Ascending aorta (tissue), 2 donors: ENCODE measurements at regions not wholly inside any gene's neighbourhood (a gene's known extent, or its start where the extent isn't known, plus 50 kb on each side); places are given as distances from the start of the nearest gene placed in this dataset.

Experiments used
- DNase-seq, 2 donors: peaks; one replicate each; pipeline ENCODE4 v3.0.0-alpha.2; 2019; ENCODE audit warnings: low spot score in 2 of 2
- H3K27ac ChIP-seq, 2 donors: fragments of 200-600 bp; sonication (generic); one replicate each; pipeline ENCODE4 v1.5.1; 2016 to 2017; ENCODE audit warnings: mild to moderate bottlenecking in 1 of 2
- H3K27me3 ChIP-seq: fragments of 200-600 bp; sonication (generic); one replicate; pipeline ENCODE4 v1.5.1; 2017
- H3K36me3 ChIP-seq, 2 donors: fragments of 200-600 bp; sonication (generic); one replicate each; pipeline ENCODE4 v1.5.1; 2016
- H3K4me1 ChIP-seq, 2 donors: fragments of 200-600 bp; sonication (generic); one replicate each; pipeline ENCODE4 v1.5.1; 2016 to 2017; ENCODE audit warnings: mild to moderate bottlenecking in 1 of 2
- H3K4me3 ChIP-seq, 2 donors: fragments of 200-600 bp; sonication (generic); one replicate each; pipeline ENCODE4 v1.5.1; 2016 to 2017; ENCODE audit warnings: mild to moderate bottlenecking in 1 of 2
- H3K9me3 ChIP-seq, 2 donors: fragments of 200-600 bp; sonication (generic); one replicate each; pipeline ENCODE4 v1.5.1; 2016
- CTCF ChIP-seq, 3 experiments: fragments of 200-600 bp in 2 of 3; fragments of 450-650 bp in 1 of 3; sonication (generic) in 2 of 3; IDR thresholded peaks; one replicate each; pipeline ENCODE4 v1.5.1; 2016 to 2019; ENCODE audit warnings: antibody characterized with exemption in 3 of 3, mild to moderate bottlenecking in 1 of 3, moderate library complexity in 1 of 3
- intact Hi-C: fragments of 100-400 bp; cut with DNase I; formaldehyde crosslinking; loops from one replicate; pipeline ENCODE4 v1.15.1; 2023

DNA sequence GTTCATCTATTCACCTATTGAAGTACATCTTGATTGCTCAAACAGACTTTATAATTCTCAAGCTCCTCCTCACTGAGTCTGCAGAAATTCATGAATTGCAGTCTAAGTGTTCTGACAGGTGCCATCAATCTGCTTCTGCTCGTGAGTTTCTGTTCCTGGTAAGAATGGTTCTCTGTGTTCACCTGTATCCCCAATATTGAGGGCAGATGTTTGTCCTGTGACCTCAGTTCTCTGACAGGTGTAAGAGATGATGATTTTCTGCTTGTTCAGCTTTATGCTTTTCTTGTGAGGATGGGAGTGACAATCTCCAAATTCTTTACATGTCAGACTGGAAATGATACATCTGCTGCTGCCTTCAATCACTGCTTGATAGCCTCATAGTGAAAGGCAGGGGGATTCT lies 736.9 kb upstream of the COBL start:
- intact Hi-C loops = no loop called here
- Histone ChIP-seq H3K9me3 (no peaks in the 10 kb centered on the region), H3K27me3 (no peaks in the 10 kb centered on the region), H3K4me1 (no peaks in the 10 kb centered on the region), H3K4me3 (no peak overlapping the region), H3K27ac (no peak overlapping the region), H3K36me3 (no peaks in the 10 kb centered on the region)
- DNase-seq = no peak
- no peak for TF ChIP-seq CTCF (IDR thresholded peaks at IDR 0.05)

- Histone ChIP-seq H3K27me3 (no peaks in the 10 kb centered on the region), H3K9me3 (no peaks in the 10 kb centered on the region), H3K36me3 (no peaks in the 10 kb centered on the region), H3K27ac (no peak overlapping the region), H3K4me3 (no peak overlapping the region), H3K4me1 (no peaks in the 10 kb centered on the region)
- intact Hi-C loops = no loop called here
- no peak for TF ChIP-seq CTCF (IDR thresholded peaks at IDR 0.05)
- no peak for DNase-seq
Measured at GRCh38 chr7:52030722-52031121, 714.1 kb upstream of the COBL start.

DNA sequence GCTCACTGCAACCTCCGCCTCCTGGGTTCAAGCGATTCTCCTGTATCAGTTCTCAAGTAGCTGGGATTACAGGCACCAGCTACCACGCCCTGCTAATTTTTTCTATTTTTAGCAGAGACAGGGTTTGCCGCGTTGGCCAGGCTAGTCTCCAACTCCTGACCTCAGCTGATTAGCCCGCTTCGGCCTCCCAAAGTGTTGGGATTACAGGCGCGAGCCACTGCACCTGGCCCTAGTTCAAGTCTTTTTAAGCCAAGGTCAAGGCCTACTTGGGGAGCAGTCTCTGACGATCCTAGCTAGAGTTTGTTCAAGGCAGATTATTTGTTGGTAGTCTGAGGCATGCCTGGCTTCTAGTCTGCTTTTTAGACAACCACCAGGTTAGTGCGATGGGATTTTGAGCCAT lies 709.5 kb upstream of the COBL start:
- Histone ChIP-seq H3K4me3 (no peak overlapping the region), H3K36me3 (no peaks in the 10 kb centered on the region), H3K27ac (no peak overlapping the region), H3K9me3 (no peaks in the 10 kb centered on the region), H3K4me1 (no peaks in the 10 kb centered on the region), H3K27me3 (no peaks in the 10 kb centered on the region)
- intact Hi-C loops = no loop called here
- DNase-seq = no peak
- TF ChIP-seq CTCF (IDR thresholded peaks at IDR 0.05) = no peak

GRCh38 chr7:52021343-52021742 lies 704.7 kb upstream of the COBL start:
- DNase-seq = no peak
- intact Hi-C loops = no loop called here

GRCh38 chr7:52018680-52019054 lies 702.1 kb upstream of the COBL start:
- DNase-seq = no peak
- no peaks in the 10 kb centered on the region for H3K36me3 ChIP-seq
- no peak for TF ChIP-seq CTCF (IDR thresholded peaks at IDR 0.05)
- H3K4me1 ChIP-seq = no peaks in the 10 kb centered on the region
- intact Hi-C loops = no loop called here
- H3K4me3 ChIP-seq = no peak overlapping the region
- H3K27me3 ChIP-seq = no peaks in the 10 kb centered on the region
- H3K27ac ChIP-seq = no peak overlapping the region
- H3K9me3 ChIP-seq = no peaks in the 10 kb centered on the region

More at GRCh38 chr7:52021343-52021742, 704.7 kb upstream of the COBL start:
- Histone ChIP-seq H3K27me3 (no peaks in the 10 kb centered on the region), H3K9me3 (no peaks in the 10 kb centered on the region), H3K36me3 (no peaks in the 10 kb centered on the region), H3K4me3 (no peak overlapping the region), H3K4me1 (no peaks in the 10 kb centered on the region), H3K27ac (no peak overlapping the region)
- TF ChIP-seq CTCF (IDR thresholded peaks at IDR 0.05) = no peak
